Chondrocyte (in vitro differentiated cells): ENCODE measurements at regions not wholly inside any gene's neighbourhood (a gene's known extent, or its start where the extent isn't known, plus 50 kb on each side); places are given as distances from the start of the nearest gene placed in this dataset.
"Not testable (repeated sequence)": the region's sequence is repeated elsewhere in the genome, so short reads cannot be mapped to it uniquely, and the experiment has no call there.

Source experiments
- DNase-seq: peaks from one replicate; pipeline ENCODE4 v3.0.0; 2021; ENCODE audit warnings: mixed read lengths, low spot score
- H3K27ac Mint-ChIP-seq: one replicate; pipeline ENCODE4 v1.8.0; 2021; ENCODE audit warnings: mild to moderate bottlenecking, moderate library complexity, mixed read lengths; ENCODE audit not compliant: unreplicated experiment
- H3K27me3 Mint-ChIP-seq: 2 replicates; pipeline ENCODE4 v1.8.0; 2021; ENCODE audit warnings: low read depth, mixed read lengths
- H3K36me3 Mint-ChIP-seq: 2 replicates; pipeline ENCODE4 v1.8.0; 2021; ENCODE audit warnings: low read depth, mixed read lengths
- H3K4me1 Mint-ChIP-seq: 2 replicates; pipeline ENCODE4 v1.8.0; 2021; ENCODE audit warnings: low read depth, mild to moderate bottlenecking, mixed read lengths
- H3K4me3 Mint-ChIP-seq: one replicate; pipeline ENCODE4 v1.8.0; 2021; ENCODE audit warnings: mild to moderate bottlenecking, moderate library complexity, mixed read lengths; ENCODE audit not compliant: unreplicated experiment
- H3K9me3 Mint-ChIP-seq: 2 replicates; pipeline ENCODE4 v1.8.0; 2021; ENCODE audit warnings: low read depth, mixed read lengths
- CTCF ChIP-seq: fragments of 200-600 bp; sonication (generic); IDR thresholded peaks from 2 replicates; pipeline ENCODE4 v1.5.0; 2021; ENCODE audit warnings: antibody characterized with exemption, mild to moderate bottlenecking, moderate library complexity

DNA sequence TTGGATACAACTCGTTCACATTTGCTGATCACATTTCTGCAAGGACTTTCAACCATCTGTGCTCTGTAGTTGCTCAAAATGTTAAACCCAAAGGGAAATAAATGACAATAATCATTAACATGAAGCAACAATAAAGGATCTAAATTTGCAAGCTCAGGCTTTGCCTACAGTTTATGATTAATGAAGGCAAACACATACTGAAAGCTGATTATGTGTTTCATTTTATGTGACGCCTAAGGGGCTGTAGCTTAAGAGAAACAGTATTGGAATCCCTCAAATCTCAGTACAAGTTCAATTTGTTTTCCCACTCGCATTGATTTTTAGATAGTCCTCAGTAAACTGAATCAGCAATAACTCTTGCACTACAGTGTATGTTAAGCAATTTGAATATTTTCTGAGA lies 160.3 kb upstream of the FSIP2 start:
- Mint-ChIP-seq H3K4me3 (no peak overlapping the region), H3K4me1 (peaks cover 9% of the 10 kb centered on the region), H3K9me3 (peaks cover 10% of the 10 kb centered on the region), H3K36me3 (peaks cover 2% of the 10 kb centered on the region), H3K27me3 (no peaks in the 10 kb centered on the region), H3K27ac (no peak overlapping the region)
- DNase-seq = no peak
- no peak for TF ChIP-seq CTCF

- Mint-ChIP-seq H3K27ac (no peak overlapping the region), H3K36me3 (peaks cover 3% of the 10 kb centered on the region), H3K9me3 (peaks cover 27% of the 10 kb centered on the region), H3K27me3 (no peaks in the 10 kb centered on the region), H3K4me1 (peaks cover 13% of the 10 kb centered on the region), H3K4me3 (no peak overlapping the region)
- TF ChIP-seq CTCF = no peak
- DNase-seq = no peak
Observed at GRCh38 chr2:185583058-185583816, 155.4 kb upstream of the FSIP2 start.

DNA sequence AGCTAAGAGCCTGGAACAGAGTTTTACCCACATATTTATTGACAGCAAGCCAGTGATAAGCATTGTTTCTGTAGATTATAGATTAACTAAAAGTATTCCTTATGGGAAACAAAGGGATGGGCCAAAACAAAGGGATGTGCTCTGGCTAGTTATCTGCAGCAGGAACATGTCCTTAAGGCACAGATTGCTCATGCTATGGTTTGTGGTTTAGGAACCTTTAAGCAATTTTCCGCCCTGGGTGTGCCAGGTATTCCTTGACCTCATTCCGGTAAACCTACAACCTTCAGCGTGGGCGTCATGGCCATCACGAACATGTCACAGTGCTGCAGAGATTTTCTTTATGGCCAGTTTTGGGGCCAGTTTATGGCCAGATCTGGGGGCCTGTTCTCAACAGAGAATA lies 153.4 kb upstream of the FSIP2 start:
- H3K4me1 Mint-ChIP-seq = peaks cover 13% of the 10 kb centered on the region
- not testable (repeated sequence) for DNase-seq, H3K27me3 Mint-ChIP-seq, H3K27ac Mint-ChIP-seq, H3K4me3 Mint-ChIP-seq, H3K36me3 Mint-ChIP-seq
- H3K9me3 Mint-ChIP-seq = peaks cover 34% of the 10 kb centered on the region

DNA sequence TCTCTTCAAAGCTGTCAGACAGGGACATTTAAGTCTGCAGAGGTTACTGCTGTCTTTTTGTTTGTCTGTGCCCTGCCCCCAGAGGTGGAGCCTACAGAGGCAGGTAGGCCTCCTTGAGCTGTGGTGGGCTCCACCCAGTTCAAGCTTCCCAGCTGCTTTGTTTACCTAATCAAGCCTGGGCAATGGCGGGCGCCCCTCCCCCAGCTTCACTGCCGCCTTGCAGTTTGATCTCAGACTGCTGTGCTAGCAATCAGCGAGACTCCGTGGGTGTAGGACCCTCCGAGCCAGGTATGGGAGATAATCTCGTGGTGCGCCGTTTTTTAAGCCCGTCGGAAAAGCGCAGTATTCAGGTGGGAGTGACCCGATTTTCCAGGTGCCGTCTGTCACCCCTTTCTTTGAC lies 147.3 kb upstream of the FSIP2 start:
- DNase-seq, H3K4me3 Mint-ChIP-seq, H3K36me3 Mint-ChIP-seq, H3K27me3 Mint-ChIP-seq, H3K4me1 Mint-ChIP-seq, H3K27ac Mint-ChIP-seq: not testable (repeated sequence)
- H3K9me3 Mint-ChIP-seq = peaks cover 18% of the 10 kb centered on the region

DNA sequence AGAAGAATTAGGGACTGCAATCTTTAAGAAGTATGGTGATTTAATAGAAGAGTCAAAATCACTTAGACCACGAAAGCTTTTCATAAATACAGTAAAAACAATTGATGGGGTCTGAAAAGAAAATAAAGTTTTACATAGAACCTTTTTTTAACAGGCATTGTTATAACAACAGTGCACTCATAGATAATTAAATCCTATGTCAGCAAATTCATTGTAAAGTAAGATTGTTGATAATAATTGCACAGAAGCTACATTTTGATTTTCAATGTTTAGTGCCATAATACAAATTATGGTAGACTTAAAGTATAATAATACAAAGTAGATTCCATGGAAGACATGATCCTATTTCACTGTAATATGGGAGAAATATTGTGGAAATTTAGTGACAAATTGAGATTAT lies 130.7 kb upstream of the FSIP2 start:
- Mint-ChIP-seq H3K9me3 (no peaks in the 10 kb centered on the region), H3K36me3 (no peaks in the 10 kb centered on the region), H3K27ac (no peak overlapping the region), H3K4me3 (no peak overlapping the region), H3K4me1 (peaks cover 6% of the 10 kb centered on the region), H3K27me3 (no peaks in the 10 kb centered on the region)
- no peak for TF ChIP-seq CTCF
- no peak for DNase-seq

- no peaks in the 10 kb centered on the region for H3K27me3 Mint-ChIP-seq
Observed at GRCh38 chr2:185608799-185609198, 129.8 kb upstream of the FSIP2 start.

More at GRCh38 chr2:185608799-185609198, 129.8 kb upstream of the FSIP2 start:
- no peak for DNase-seq
- H3K27ac Mint-ChIP-seq = no peak overlapping the region
- no peaks in the 10 kb centered on the region for H3K36me3 Mint-ChIP-seq
- H3K4me1 Mint-ChIP-seq = peaks cover 6% of the 10 kb centered on the region
- peak; percentile 67 for TF ChIP-seq CTCF
- no peak overlapping the region for H3K4me3 Mint-ChIP-seq
- H3K9me3 Mint-ChIP-seq = peaks cover 3% of the 10 kb centered on the region
